HEK293T (cell line): ENCODE measurements at regions not wholly inside any gene's neighbourhood (a gene's known extent, or its start where the extent isn't known, plus 50 kb on each side); places are given as distances from the start of the nearest gene placed in this dataset.

Experiments
- ARNT ChIP-seq: fragments of 450-650 bp; IDR thresholded peaks from 2 replicates; pipeline ENCODE4 v1.6.1; 2017; ENCODE audit warnings: mild to moderate bottlenecking
- BHLHE40 ChIP-seq: fragments of 450-650 bp; IDR thresholded peaks from 2 replicates; pipeline ENCODE4 v1.6.1; 2016; ENCODE audit warnings: mild to moderate bottlenecking, moderate library complexity, borderline replicate concordance
- ELF4 ChIP-seq: fragments of 450-650 bp; IDR thresholded peaks from 2 replicates; pipeline ENCODE4 v1.6.1; 2017; ENCODE audit warnings: antibody characterized with exemption
- FOXM1 ChIP-seq: fragments of 450-650 bp; IDR thresholded peaks from 2 replicates; pipeline ENCODE4 v1.6.1; 2017; ENCODE audit warnings: mild to moderate bottlenecking, borderline replicate concordance
- NFRKB ChIP-seq: fragments of 450-650 bp; IDR thresholded peaks from 2 replicates; pipeline ENCODE4 v1.6.1; 2016; ENCODE audit warnings: mild to moderate bottlenecking, moderate library complexity
- SP1 ChIP-seq: fragments of 450-650 bp; IDR thresholded peaks from 2 replicates; pipeline ENCODE4 v1.6.1; 2017
- SUZ12 ChIP-seq: fragments of 450-650 bp; IDR thresholded peaks from 2 replicates; pipeline ENCODE4 v1.6.1; 2016; ENCODE audit warnings: mild to moderate bottlenecking
- TARDBP ChIP-seq: fragments of 450-650 bp; IDR thresholded peaks from 2 replicates; pipeline ENCODE4 v1.6.1; 2016

DNA sequence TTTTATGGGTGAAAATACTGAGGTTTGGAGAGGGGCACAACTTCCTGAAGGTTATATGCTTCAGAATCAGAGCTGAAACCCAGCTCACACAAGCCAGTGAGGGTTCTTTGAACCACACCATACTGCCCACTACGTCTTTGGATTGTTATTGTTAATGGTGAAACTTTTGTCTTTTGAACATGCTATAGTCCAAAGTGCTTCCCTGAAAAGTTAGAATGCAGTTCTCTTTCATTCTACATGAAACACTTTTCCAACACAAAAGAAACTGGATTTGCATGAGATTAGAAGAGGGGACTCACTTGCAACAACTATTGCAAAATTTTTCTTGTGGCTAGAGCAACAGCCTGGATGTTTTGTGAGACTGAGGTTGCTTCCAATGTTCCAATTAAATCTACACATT lies 473.6 kb downstream of the SOX2 start:
- no peak for TF ChIP-seq ARNT
- TF ChIP-seq ELF4: no peak
- TF ChIP-seq TARDBP: no peak
- TF ChIP-seq BHLHE40: no peak
- TF ChIP-seq FOXM1: no peak
- no peak for TF ChIP-seq NFRKB
- no peak for TF ChIP-seq SUZ12
- TF ChIP-seq SP1: no peak
